GM12878 (cell line): ENCODE measurements at regions not wholly inside any gene's neighbourhood (a gene's known extent, or its start where the extent isn't known, plus 50 kb on each side); places are given as distances from the start of the nearest gene placed in this dataset.

Source experiments
- ATAC-seq: fragments of 200-7000 bp; cut with Tn5 transposase; 3 replicates; pipeline ENCODE4 v1.9.1; 2020; ENCODE audit warnings: mild to moderate bottlenecking, moderate library complexity
- BruUV-seq: library from RNA; stranded (reverse); fragments of 400-500 nt; replicated peaks from 2 replicates; lab custom pipeline; 2021; lab: Mats Ljungman, UMichigan
- CTCF ChIA-PET: fragments of 300-600 bp; sonication (Branson Sonifier 250); formaldehyde crosslinking; extraction: SDS; loops from one replicate; lab custom pipeline; 2021; ENCODE audit warnings: inconsistent platforms; lab: Yijun Ruan, JAX
- POLR2A ChIA-PET: fragments of 350-600 bp; formaldehyde crosslinking; extraction: SDS; loops from one replicate; lab custom pipeline; 2021; ENCODE audit warnings: inconsistent platforms; lab: Charles Lee
- RAD21 ChIA-PET: fragments of 300-600 bp; sonication (Branson Sonifier 250); formaldehyde crosslinking; loops from one replicate; lab custom pipeline; 2023; ENCODE audit warnings: antibody characterized with exemption; ENCODE audit not compliant: unreplicated experiment; lab: Charles Lee
- SMC1A ChIA-PET: fragments of 300-600 bp; sonication (Branson Sonifier 250); formaldehyde crosslinking; loops from one replicate; lab custom pipeline; 2023; ENCODE audit not compliant: unreplicated experiment, uncharacterized antibody; lab: Charles Lee
- DNase-seq: peaks from one replicate; pipeline ENCODE4 v3.0.0-alpha.2; 2011; ENCODE audit warnings: low read depth, low spot score
- FAIRE-seq: peaks from 3 replicates; lab custom pipeline; 2011; peaks lifted over from hg19 to GRCh38; lab: Jason Lieb, UNC
- H2AFZ ChIP-seq: 2 replicates; pipeline ENCODE4 v1.6.0; 2011; ENCODE audit warnings: low read depth, low read length, control low read depth; ENCODE audit not compliant: control insufficient read depth
- H3K27ac ChIP-seq: 2 replicates; pipeline ENCODE4 v1.5.1; 2011; ENCODE audit warnings: control low read depth; ENCODE audit not compliant: control insufficient read depth, insufficient read depth
- H3K27me3 ChIP-seq, 2 experiments: replicated peaks in 1 of 2; 2 replicates each; pipeline versions ENCODE4 v1.6.0 to v1.6.1; 2011; ENCODE audit warnings: low read length in 1 of 2; ENCODE audit not compliant: control insufficient read depth in 2 of 2, insufficient read depth in 2 of 2
- H3K36me3 ChIP-seq, 2 experiments: 2 replicates each; pipeline ENCODE4 v1.5.1; 2011; ENCODE audit warnings: low read length in 1 of 2; ENCODE audit not compliant: control insufficient read depth in 2 of 2, insufficient read depth in 2 of 2
- H3K4me1 ChIP-seq: 2 replicates; pipeline ENCODE4 v1.6.1; 2011; ENCODE audit warnings: mild to moderate bottlenecking, low read length, moderate library complexity, mixed read lengths; ENCODE audit not compliant: control insufficient read depth, insufficient read depth
- H3K4me2 ChIP-seq: 2 replicates; pipeline ENCODE4 v1.6.0; 2011; ENCODE audit warnings: control low read depth; ENCODE audit not compliant: control insufficient read depth, insufficient read depth
- H3K4me3 ChIP-seq: fragments of 200-600 bp; sonication (generic); 2 replicates; pipeline ENCODE4 v1.5.1; 2016
- H3K79me2 ChIP-seq: 2 replicates; pipeline ENCODE4 v1.6.0; 2011; ENCODE audit warnings: low read length; ENCODE audit not compliant: control insufficient read depth, insufficient read depth
- H3K9ac ChIP-seq: 2 replicates; pipeline ENCODE4 v1.8.0; 2011; ENCODE audit warnings: low read length, control low read depth, mixed read lengths; ENCODE audit not compliant: control insufficient read depth, insufficient read depth
- H3K9me3 ChIP-seq: replicated peaks from 3 replicates; pipeline ENCODE4 v1.5.1; 2011; ENCODE audit warnings: mild to moderate bottlenecking, low read length; ENCODE audit not compliant: control insufficient read depth, insufficient read depth
- H4K20me1 ChIP-seq: 2 replicates; pipeline ENCODE4 v1.6.0; 2011; ENCODE audit not compliant: control insufficient read depth, insufficient read depth
- ATF7 ChIP-seq: fragments of 450-650 bp; IDR thresholded peaks from 2 replicates; pipeline ENCODE4 v1.6.1; 2016; ENCODE audit warnings: low read depth, mild to moderate bottlenecking
- BACH1 ChIP-seq: fragments of 450-650 bp; IDR thresholded peaks from 2 replicates; pipeline ENCODE4 v1.6.1; 2017; ENCODE audit warnings: mild to moderate bottlenecking, borderline replicate concordance
- CBFB ChIP-seq: IDR thresholded peaks from 2 replicates; pipeline ENCODE4 v1.6.1; 2016; ENCODE audit warnings: antibody characterized with exemption, low read depth
- CREM ChIP-seq: IDR thresholded peaks from 2 replicates; pipeline ENCODE4 v1.6.1; 2014; ENCODE audit warnings: antibody characterized with exemption, low read depth
- FOXK2 ChIP-seq: fragments of 450-650 bp; IDR thresholded peaks from 2 replicates; pipeline ENCODE4 v1.6.1; 2017; ENCODE audit warnings: mild to moderate bottlenecking, moderate library complexity
- GABPA ChIP-seq: IDR thresholded peaks from 2 replicates; pipeline ENCODE4 v1.6.1; 2014; ENCODE audit warnings: antibody characterized with exemption, low read depth, mild to moderate bottlenecking, inconsistent platforms
- IRF5 ChIP-seq: fragments of 450-650 bp; IDR thresholded peaks from 2 replicates; pipeline ENCODE4 v1.6.1; 2017; ENCODE audit warnings: borderline replicate concordance
- NFIC ChIP-seq: IDR thresholded peaks from 2 replicates; pipeline ENCODE4 v1.6.1; 2012; ENCODE audit warnings: low read depth, mild to moderate bottlenecking, inconsistent platforms, low read length, moderate library complexity
- NR2C1 ChIP-seq: fragments of 450-650 bp; IDR thresholded peaks from 2 replicates; pipeline ENCODE4 v1.6.1; 2017; ENCODE audit warnings: antibody characterized with exemption, mild to moderate bottlenecking, moderate library complexity
- RBBP5 ChIP-seq: fragments of 200-600 bp; sonication (generic); conservative IDR thresholded peaks from 2 replicates; pipeline ENCODE4 v1.6.1; 2016
- SIN3A ChIP-seq: IDR thresholded peaks from 2 replicates; pipeline ENCODE4 v1.6.1; 2012; ENCODE audit warnings: low read depth, low read length, improper control_type of control experiment
- SIX5 ChIP-seq: IDR thresholded peaks from 2 replicates; pipeline ENCODE4 v1.6.1; 2011; ENCODE audit warnings: mild to moderate bottlenecking, low read depth, low read length, moderate library complexity; ENCODE audit not compliant: severe bottlenecking
- TCF3 ChIP-seq: IDR thresholded peaks from 2 replicates; pipeline ENCODE4 v1.6.1; 2012; ENCODE audit warnings: low read depth, mild to moderate bottlenecking, low read length, borderline replicate concordance; ENCODE audit not compliant: insufficient read depth
- TCF7 ChIP-seq: IDR thresholded peaks from 2 replicates; pipeline ENCODE4 v1.6.1; 2014; ENCODE audit warnings: antibody characterized with exemption, borderline replicate concordance
- USF2 ChIP-seq: IDR thresholded peaks from 2 replicates; pipeline ENCODE4 v1.6.1; 2011; ENCODE audit warnings: low read depth, low read length, improper control_type of control experiment, borderline replicate concordance
- WGBS: methylation state at CpG from one replicate; pipeline ENCODE4 v1.1.6; 2016; ENCODE audit warnings: low lambda C conversion rate; ENCODE audit not compliant: insufficient replicate concordance, insufficient coverage; ENCODE audit errors: missing lambda C conversion rate; 5-methylcytosine and 5-hydroxymethylcytosine counted together
- in situ Hi-C: fragments of 300-500 bp; cut with MboI; formaldehyde crosslinking; loops from 9 replicates; pipeline ENCODE4 v1.14.3; 2018; ENCODE audit warnings: mixed read lengths
- intact Hi-C: fragments of 100-400 bp; cut with micrococcal nuclease; formaldehyde crosslinking; loops from one replicate; pipeline ENCODE4 v1.14.2; 2022; ENCODE audit not compliant: unreplicated experiment
- TF ChIP-seq, protein P1 (sequence below): IDR thresholded peaks from 2 replicates; pipeline ENCODE4 v1.6.1; 2012; ENCODE audit warnings: low read depth, low read length, improper control_type of control experiment
- TF ChIP-seq, protein P2 (sequence below): fragments of 450-650 bp; IDR thresholded peaks from 2 replicates; pipeline ENCODE4 v1.6.1; 2017; ENCODE audit warnings: mild to moderate bottlenecking, low read depth, inconsistent platforms; ENCODE audit not compliant: poor library complexity, severe bottlenecking
- TF ChIP-seq, protein P3 (sequence below): fragments of 450-650 bp; conservative IDR thresholded peaks from 2 replicates; pipeline ENCODE4 v1.6.1; 2017; ENCODE audit warnings: mild to moderate bottlenecking, moderate library complexity

DNA sequence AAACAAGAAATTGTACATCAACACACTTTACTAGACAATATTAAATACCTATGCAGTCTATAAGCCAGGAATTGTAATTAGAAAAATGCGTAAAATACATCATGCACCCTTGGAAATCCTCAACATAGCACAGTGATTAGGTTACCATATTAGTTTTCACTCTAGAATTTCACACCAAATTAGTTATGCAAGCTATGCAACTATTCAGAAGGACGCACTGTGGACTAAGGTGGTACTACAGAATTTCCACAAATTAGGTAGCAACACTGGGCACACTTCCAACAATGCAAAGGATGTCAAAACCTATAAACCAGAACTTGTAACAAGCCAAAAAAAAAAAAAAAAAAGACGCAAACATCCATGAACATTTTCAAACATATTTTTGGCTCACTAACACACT lies 71.1 kb upstream of the ZCCHC13 start (continued):
- TF ChIP-seq, protein P1, sequence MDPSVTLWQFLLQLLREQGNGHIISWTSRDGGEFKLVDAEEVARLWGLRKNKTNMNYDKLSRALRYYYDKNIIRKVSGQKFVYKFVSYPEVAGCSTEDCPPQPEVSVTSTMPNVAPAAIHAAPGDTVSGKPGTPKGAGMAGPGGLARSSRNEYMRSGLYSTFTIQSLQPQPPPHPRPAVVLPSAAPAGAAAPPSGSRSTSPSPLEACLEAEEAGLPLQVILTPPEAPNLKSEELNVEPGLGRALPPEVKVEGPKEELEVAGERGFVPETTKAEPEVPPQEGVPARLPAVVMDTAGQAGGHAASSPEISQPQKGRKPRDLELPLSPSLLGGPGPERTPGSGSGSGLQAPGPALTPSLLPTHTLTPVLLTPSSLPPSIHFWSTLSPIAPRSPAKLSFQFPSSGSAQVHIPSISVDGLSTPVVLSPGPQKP: no peak
- TF ChIP-seq NFIC: no peak
- TF ChIP-seq GABPA: no peak

- Histone ChIP-seq H3K9me3 (no peaks in the 10 kb centered on the region), H3K4me3 (no peak overlapping the region), H3K79me2 (no peaks in the 10 kb centered on the region), H3K27ac (no peak overlapping the region), H3K9ac (no peak overlapping the region), H2AFZ (no peak overlapping the region), H3K4me2 (no peak overlapping the region), H3K4me1 (no peaks in the 10 kb centered on the region), H3K36me3 (no peaks in the 10 kb centered on the region; a peak in 1 of 4 replicates), H3K27me3 (no peaks in the 10 kb centered on the region), H4K20me1 (no peaks in the 10 kb centered on the region)
- WGBS: 53% methylated on average over 5 of the region's 5 CpGs
- no TSS peak for BruUV-seq
- FAIRE-seq (no peak), DNase-seq (no peak), ATAC-seq (no peak)
- RAD21 ChIA-PET: no interaction called here
- SMC1A ChIA-PET: no interaction called here
- CTCF ChIA-PET: no interaction called here
- intact Hi-C loops (loop anchor here (5.0 kb wide), 1 partner anchor 61 kb away; no protein-coding TSS in a partner anchor), in situ Hi-C loops (no loop called here)
- POLR2A ChIA-PET: no interaction called here
- TF ChIP-seq TCF3 (no peak), SIX5 (no peak), USF2 (no peak), SIN3A (no peak), TCF7 (no peak), BACH1 (no peak), RBBP5 (no peak), ATF7 (no peak), NR2C1 (no peak), IRF5 (no peak), FOXK2 (no peak), CREM (no peak), CBFB (no peak)
- TF ChIP-seq, protein P2, sequence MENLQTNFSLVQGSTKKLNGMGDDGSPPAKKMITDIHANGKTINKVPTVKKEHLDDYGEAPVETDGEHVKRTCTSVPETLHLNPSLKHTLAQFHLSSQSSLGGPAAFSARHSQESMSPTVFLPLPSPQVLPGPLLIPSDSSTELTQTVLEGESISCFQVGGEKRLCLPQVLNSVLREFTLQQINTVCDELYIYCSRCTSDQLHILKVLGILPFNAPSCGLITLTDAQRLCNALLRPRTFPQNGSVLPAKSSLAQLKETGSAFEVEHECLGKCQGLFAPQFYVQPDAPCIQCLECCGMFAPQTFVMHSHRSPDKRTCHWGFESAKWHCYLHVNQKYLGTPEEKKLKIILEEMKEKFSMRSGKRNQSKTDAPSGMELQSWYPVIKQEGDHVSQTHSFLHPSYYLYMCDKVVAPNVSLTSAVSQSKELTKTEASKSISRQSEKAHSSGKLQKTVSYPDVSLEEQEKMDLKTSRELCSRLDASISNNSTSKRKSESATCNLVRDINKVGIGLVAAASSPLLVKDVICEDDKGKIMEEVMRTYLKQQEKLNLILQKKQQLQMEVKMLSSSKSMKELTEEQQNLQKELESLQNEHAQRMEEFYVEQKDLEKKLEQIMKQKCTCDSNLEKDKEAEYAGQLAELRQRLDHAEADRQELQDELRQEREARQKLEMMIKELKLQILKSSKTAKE: no peak
- TF ChIP-seq, protein P3, sequence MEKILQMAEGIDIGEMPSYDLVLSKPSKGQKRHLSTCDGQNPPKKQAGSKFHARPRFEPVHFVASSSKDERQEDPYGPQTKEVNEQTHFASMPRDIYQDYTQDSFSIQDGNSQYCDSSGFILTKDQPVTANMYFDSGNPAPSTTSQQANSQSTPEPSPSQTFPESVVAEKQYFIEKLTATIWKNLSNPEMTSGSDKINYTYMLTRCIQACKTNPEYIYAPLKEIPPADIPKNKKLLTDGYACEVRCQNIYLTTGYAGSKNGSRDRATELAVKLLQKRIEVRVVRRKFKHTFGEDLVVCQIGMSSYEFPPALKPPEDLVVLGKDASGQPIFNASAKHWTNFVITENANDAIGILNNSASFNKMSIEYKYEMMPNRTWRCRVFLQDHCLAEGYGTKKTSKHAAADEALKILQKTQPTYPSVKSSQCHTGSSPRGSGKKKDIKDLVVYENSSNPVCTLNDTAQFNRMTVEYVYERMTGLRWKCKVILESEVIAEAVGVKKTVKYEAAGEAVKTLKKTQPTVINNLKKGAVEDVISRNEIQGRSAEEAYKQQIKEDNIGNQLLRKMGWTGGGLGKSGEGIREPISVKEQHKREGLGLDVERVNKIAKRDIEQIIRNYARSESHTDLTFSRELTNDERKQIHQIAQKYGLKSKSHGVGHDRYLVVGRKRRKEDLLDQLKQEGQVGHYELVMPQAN: no peak
Measured at GRCh38 chrX:74231625-74232024, 72.4 kb upstream of the ZCCHC13 start.
